SK-N-MC (cell line): ENCODE measurements at regions not wholly inside any gene's neighbourhood (a gene's known extent, or its start where the extent isn't known, plus 50 kb on each side); places are given as distances from the start of the nearest gene placed in this dataset.

Source experiments
- DNase-seq: peaks from one replicate; pipeline ENCODE4 v3.0.0-alpha.2; 2011; ENCODE audit warnings: low read depth, low spot score
- H3K27ac ChIP-seq: fragments of 200-600 bp; sonication (generic); 2 replicates; pipeline ENCODE4 v1.5.1; 2016; ENCODE audit warnings: mixed run types
- H3K36me3 ChIP-seq: fragments of 200-600 bp; sonication (generic); 2 replicates; pipeline ENCODE4 v1.6.1; 2017; ENCODE audit warnings: antibody characterized with exemption, low read length, mixed read lengths; ENCODE audit not compliant: insufficient read depth
- H3K4me3 ChIP-seq: fragments of 200-600 bp; sonication (generic); 2 replicates; pipeline ENCODE4 v1.5.1; 2016
- H3K9ac ChIP-seq: fragments of 200-600 bp; sonication (generic); 2 replicates; pipeline ENCODE4 v1.8.0; 2017; ENCODE audit warnings: mixed run types, mixed read lengths; ENCODE audit not compliant: insufficient read length
- H3K9me3 ChIP-seq: fragments of 200-600 bp; sonication (generic); 2 replicates; pipeline ENCODE4 v1.6.1; 2017; ENCODE audit warnings: low read depth, mild to moderate bottlenecking, antibody characterized with exemption, low read length, moderate library complexity, mixed read lengths
- EZH2 ChIP-seq: fragments of 200-600 bp; sonication (generic); IDR thresholded peaks from one replicate; pipeline ENCODE4 v1.6.1; 2017; ENCODE audit warnings: antibody characterized with exemption
- FOXP2 ChIP-seq: optimal IDR thresholded peaks from 2 replicates; pipeline ENCODE3; 2011; ENCODE audit warnings: mild to moderate bottlenecking, moderate library complexity; ENCODE audit not compliant: insufficient read depth; ENCODE audit errors: extremely low read length, control extremely low read depth
- POLR2AphosphoS5 ChIP-seq: IDR thresholded peaks from 2 replicates; pipeline ENCODE4 v1.6.1; 2012; ENCODE audit warnings: mild to moderate bottlenecking, low read depth, low read length, borderline replicate concordance

- Histone ChIP-seq H3K9ac (no peak overlapping the region), H3K9me3 (no peaks in the 10 kb centered on the region), H3K27ac (no peak overlapping the region), H3K4me3 (no peak overlapping the region), H3K36me3 (no peaks in the 10 kb centered on the region)
- no peak for TF ChIP-seq EZH2
- TF ChIP-seq FOXP2: no peak
- TF ChIP-seq POLR2AphosphoS5: no peak
- DNase-seq: no peak
Observed at GRCh38 chr22:22129387-22129786, 115.2 kb upstream of the VPREB1 start.

GRCh38 chr22:22128440-22128839 is 116.1 kb upstream of the VPREB1 start:
- Histone ChIP-seq H3K9ac (no peak overlapping the region), H3K4me3 (no peak overlapping the region), H3K9me3 (no peaks in the 10 kb centered on the region), H3K27ac (no peak overlapping the region), H3K36me3 (no peaks in the 10 kb centered on the region)
- TF ChIP-seq EZH2 (no peak), FOXP2 (no peak), POLR2AphosphoS5 (no peak)
- no peak for DNase-seq

- no peak overlapping the region for H3K4me3 ChIP-seq
- no peak for DNase-seq
- H3K9me3 ChIP-seq: no peaks in the 10 kb centered on the region
- H3K27ac ChIP-seq: no peak overlapping the region
- H3K9ac ChIP-seq: no peak overlapping the region
- TF ChIP-seq EZH2 (no peak), FOXP2 (no peak), POLR2AphosphoS5 (no peak)
- no peaks in the 10 kb centered on the region for H3K36me3 ChIP-seq
Observed at GRCh38 chr22:22127100-22127499, 117.5 kb upstream of the VPREB1 start.

- Histone ChIP-seq H3K9ac (no peak overlapping the region), H3K36me3 (no peaks in the 10 kb centered on the region), H3K4me3 (no peak overlapping the region), H3K9me3 (no peaks in the 10 kb centered on the region), H3K27ac (no peak overlapping the region)
- TF ChIP-seq FOXP2: no peak
- no peak for TF ChIP-seq POLR2AphosphoS5
- TF ChIP-seq EZH2: no peak
- no peak for DNase-seq
Observed at GRCh38 chr22:22125579-22126468, 118.8 kb upstream of the VPREB1 start.

- no peak for DNase-seq
- no peaks in the 10 kb centered on the region for H3K36me3 ChIP-seq
- TF ChIP-seq FOXP2: no peak
- TF ChIP-seq POLR2AphosphoS5: no peak
- TF ChIP-seq EZH2: no peak
- H3K9ac ChIP-seq: no peak overlapping the region
- H3K9me3 ChIP-seq: no peaks in the 10 kb centered on the region
- H3K4me3 ChIP-seq: no peak overlapping the region
- H3K27ac ChIP-seq: no peak overlapping the region
Observed at GRCh38 chr22:22125028-22125578, 119.5 kb upstream of the VPREB1 start.

- Histone ChIP-seq H3K36me3 (no peaks in the 10 kb centered on the region), H3K9me3 (no peaks in the 10 kb centered on the region), H3K4me3 (no peak overlapping the region), H3K27ac (no peak overlapping the region), H3K9ac (no peak overlapping the region)
- TF ChIP-seq POLR2AphosphoS5 (no peak), FOXP2 (no peak), EZH2 (no peak)
- DNase-seq: no peak
Observed at GRCh38 chr22:22124374-22124773, 120.2 kb upstream of the VPREB1 start.

- TF ChIP-seq POLR2AphosphoS5 (no peak), EZH2 (no peak), FOXP2 (no peak)
- no peak overlapping the region for H3K4me3 ChIP-seq
- no peak overlapping the region for H3K27ac ChIP-seq
- no peaks in the 10 kb centered on the region for H3K9me3 ChIP-seq
- DNase-seq: no peak
- no peaks in the 10 kb centered on the region for H3K36me3 ChIP-seq
- no peak overlapping the region for H3K9ac ChIP-seq
Observed at GRCh38 chr22:22123960-22124278, 120.7 kb upstream of the VPREB1 start.

DNA sequence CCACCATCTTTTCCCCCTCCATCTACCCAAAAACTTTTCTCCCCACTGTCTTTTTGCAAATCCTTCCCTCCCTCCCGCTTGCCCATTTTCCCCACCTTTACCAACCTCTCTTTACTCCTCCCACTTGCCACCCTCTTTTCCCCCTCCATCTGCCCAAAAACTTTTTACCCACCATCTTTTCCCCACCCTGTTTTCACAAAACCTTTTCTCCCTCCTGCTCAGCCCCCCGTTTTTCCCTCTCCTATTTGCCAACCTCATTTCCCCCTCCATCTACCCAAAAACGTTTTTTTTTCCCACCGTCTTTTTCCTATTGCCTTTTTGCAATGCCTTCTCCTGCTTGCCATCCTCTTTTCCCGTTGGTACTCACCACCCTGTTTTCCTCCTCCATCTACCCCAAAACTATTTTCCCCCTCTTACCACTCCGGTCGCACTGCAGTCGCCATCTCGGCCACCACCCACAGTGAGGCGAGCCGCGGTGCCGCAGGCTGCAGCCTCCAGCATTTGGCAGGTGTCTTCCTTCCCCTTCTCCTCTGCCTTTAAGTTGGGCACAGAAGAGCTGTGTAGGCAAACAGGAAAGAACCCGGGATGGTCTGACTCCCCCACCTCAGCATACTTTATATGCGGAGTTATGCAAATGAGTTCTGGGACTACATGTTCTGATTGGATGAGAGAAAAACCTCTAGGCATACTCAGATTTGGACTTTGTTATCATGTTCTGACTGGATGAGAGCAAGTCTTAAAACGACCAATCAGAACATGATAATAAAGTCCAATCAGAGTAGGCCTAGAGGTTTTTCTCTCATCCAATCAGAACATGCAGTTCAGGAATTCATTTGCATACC is 121.2 kb upstream of the VPREB1 start:
- no peak overlapping the region for H3K27ac ChIP-seq
- TF ChIP-seq FOXP2: no peak
- no peak for TF ChIP-seq EZH2
- TF ChIP-seq POLR2AphosphoS5: no peak
- no peak for DNase-seq
- H3K36me3 ChIP-seq: no peaks in the 10 kb centered on the region
- no peaks in the 10 kb centered on the region for H3K9me3 ChIP-seq
- no peak overlapping the region for H3K9ac ChIP-seq
- no peak overlapping the region for H3K4me3 ChIP-seq
